Peyer's patch (tissue), 4 donors: ENCODE measurements at regions not wholly inside any gene's neighbourhood (a gene's known extent, or its start where the extent isn't known, plus 50 kb on each side); places are given as distances from the start of the nearest gene placed in this dataset.

Experiments used
- DNase-seq, 3 donors: peaks; one replicate each; pipeline ENCODE4 v3.0.0-alpha.2; 2017 to 2019
- H3K27ac ChIP-seq, 4 donors: fragments of 200-600 bp; sonication (generic); one replicate each; pipeline ENCODE4 v1.5.1; 2016 to 2019
- H3K27me3 ChIP-seq, 2 donors: fragments of 200-600 bp; sonication (generic); one replicate each; pipeline ENCODE4 v1.5.1; 2019
- H3K36me3 ChIP-seq, 3 donors: fragments of 200-600 bp; sonication (generic); one replicate each; pipeline ENCODE4 v1.5.1; 2016 to 2019
- H3K4me1 ChIP-seq, 4 donors: fragments of 200-600 bp; sonication (generic); one replicate each; pipeline ENCODE4 v1.5.1; 2016 to 2019
- H3K4me3 ChIP-seq, 4 donors: fragments of 200-600 bp; sonication (generic); 1 replicate in 3 of 4; 2 replicates in 1 of 4; pipeline ENCODE4 v1.5.1; 2016 to 2019; ENCODE audit warnings: mild to moderate bottlenecking in 1 of 4
- H3K9me3 ChIP-seq, 4 donors: fragments of 200-600 bp; sonication (generic); one replicate each; pipeline ENCODE4 v1.5.1; 2016 to 2019; ENCODE audit warnings: mild to moderate bottlenecking in 1 of 4
- CTCF ChIP-seq, 6 experiments: fragments of 450-650 bp in 4 of 6; fragments of 200-600 bp in 2 of 6; sonication (generic) in 1 of 6; IDR thresholded peaks; one replicate each; pipeline ENCODE4 v1.5.1; 2017 to 2019; ENCODE audit warnings: antibody characterized with exemption in 6 of 6, mild to moderate bottlenecking in 3 of 6, moderate library complexity in 1 of 6
- POLR2A ChIP-seq, 2 donors: fragments of 450-650 bp; IDR thresholded peaks; one replicate each; pipeline ENCODE4 v1.5.1; 2017; ENCODE audit warnings: antibody characterized with exemption in 2 of 2, mild to moderate bottlenecking in 2 of 2, moderate library complexity in 2 of 2

GRCh38 chr18:2313332-2313731 is 258.0 kb downstream of the METTL4 start:
- Histone ChIP-seq H3K4me1 (no peaks in the 10 kb centered on the region), H3K9me3 (no peaks in the 10 kb centered on the region), H3K27ac (no peak overlapping the region), H3K27me3 (no peaks in the 10 kb centered on the region), H3K36me3 (no peaks in the 10 kb centered on the region), H3K4me3 (no peak overlapping the region)
- TF ChIP-seq CTCF (IDR thresholded peaks at IDR 0.05) (no peak), POLR2A (IDR thresholded peaks at IDR 0.05) (no peak)
- DNase-seq, result no peak

GRCh38 chr18:2316082-2316750 is 255.1 kb downstream of the METTL4 start:
- TF ChIP-seq CTCF (IDR thresholded peaks at IDR 0.05) (no peak), POLR2A (IDR thresholded peaks at IDR 0.05) (no peak)
- DNase-seq, result no peak
- H3K36me3 ChIP-seq, result no peaks in the 10 kb centered on the region
- no peak overlapping the region for H3K27ac ChIP-seq
- H3K27me3 ChIP-seq, result no peaks in the 10 kb centered on the region
- H3K9me3 ChIP-seq, result no peaks in the 10 kb centered on the region
- no peak overlapping the region for H3K4me3 ChIP-seq
- H3K4me1 ChIP-seq, result no peaks in the 10 kb centered on the region

- Histone ChIP-seq H3K27ac (no peak overlapping the region), H3K4me1 (no peaks in the 10 kb centered on the region), H3K36me3 (no peaks in the 10 kb centered on the region), H3K4me3 (no peak overlapping the region), H3K9me3 (no peaks in the 10 kb centered on the region), H3K27me3 (no peaks in the 10 kb centered on the region)
- TF ChIP-seq CTCF (IDR thresholded peaks at IDR 0.05) (no peak), POLR2A (IDR thresholded peaks at IDR 0.05) (no peak)
- no peak for DNase-seq
These were observed 254.3 kb downstream of the METTL4 start for GRCh38 chr18:2316751-2317696.

- no peak overlapping the region for H3K27ac ChIP-seq
- no peak for DNase-seq
- H3K4me3 ChIP-seq, result no peak overlapping the region
- no peaks in the 10 kb centered on the region for H3K9me3 ChIP-seq
- no peaks in the 10 kb centered on the region for H3K4me1 ChIP-seq
- H3K36me3 ChIP-seq, result no peaks in the 10 kb centered on the region
- H3K27me3 ChIP-seq, result no peaks in the 10 kb centered on the region
- no peak for TF ChIP-seq POLR2A (IDR thresholded peaks at IDR 0.05)
- TF ChIP-seq CTCF (IDR thresholded peaks at IDR 0.05), result no peak
These were observed 246.8 kb downstream of the METTL4 start for GRCh38 chr18:2324459-2324858.

GRCh38 chr18:2325308-2325849 is 245.9 kb downstream of the METTL4 start:
- H3K27me3 ChIP-seq, result no peaks in the 10 kb centered on the region
- no peak for DNase-seq

More at GRCh38 chr18:2325308-2325849, 245.9 kb downstream of the METTL4 start:
- H3K36me3 ChIP-seq, result no peaks in the 10 kb centered on the region
- H3K4me3 ChIP-seq, result no peak overlapping the region
- H3K27ac ChIP-seq, result no peak overlapping the region
- H3K4me1 ChIP-seq, result no peaks in the 10 kb centered on the region
- H3K9me3 ChIP-seq, result no peaks in the 10 kb centered on the region
- TF ChIP-seq CTCF (IDR thresholded peaks at IDR 0.05), result no peak
- no peak for TF ChIP-seq POLR2A (IDR thresholded peaks at IDR 0.05)
